Parathyroid adenoma (tissue), 2 donors: ENCODE measurements at regions not wholly inside any gene's neighbourhood (a gene's known extent, or its start where the extent isn't known, plus 50 kb on each side); places are given as distances from the start of the nearest gene placed in this dataset.

Source experiments
- H2AFZ ChIP-seq: fragments of 300-600 bp; sonication (generic); one replicate; pipeline ENCODE4 v1.7.0; 2017; ENCODE audit warnings: antibody characterized with exemption, mild to moderate bottlenecking
- H3K27ac ChIP-seq: fragments of 300-600 bp; sonication (generic); one replicate; pipeline ENCODE4 v1.7.0; 2017
- H3K27me3 ChIP-seq: fragments of 300-600 bp; sonication (generic); one replicate; pipeline ENCODE4 v1.7.0; 2017; ENCODE audit warnings: low read length; ENCODE audit not compliant: control insufficient read depth, insufficient read depth
- H3K36me3 ChIP-seq: fragments of 300-600 bp; sonication (generic); one replicate; pipeline ENCODE4 v1.7.0; 2017; ENCODE audit warnings: low read length; ENCODE audit not compliant: control insufficient read depth, insufficient read depth
- H3K4me1 ChIP-seq: fragments of 300-600 bp; sonication (generic); one replicate; pipeline ENCODE4 v1.7.0; 2017; ENCODE audit warnings: control low read depth
- H3K4me2 ChIP-seq: fragments of 300-600 bp; sonication (generic); one replicate; pipeline ENCODE4 v1.7.0; 2017; ENCODE audit warnings: low read length
- H3K4me3 ChIP-seq: fragments of 300-600 bp; sonication (generic); one replicate; pipeline ENCODE4 v1.7.0; 2017; ENCODE audit warnings: low read depth, low read length
- H3K79me2 ChIP-seq: fragments of 300-600 bp; sonication (generic); one replicate; pipeline ENCODE4 v1.7.0; 2017; ENCODE audit warnings: control low read depth
- H3K9ac ChIP-seq: fragments of 300-600 bp; sonication (generic); one replicate; pipeline ENCODE4 v1.7.0; 2017; ENCODE audit warnings: mild to moderate bottlenecking
- H3K9me3 ChIP-seq: fragments of 300-600 bp; sonication (generic); one replicate; pipeline ENCODE4 v1.7.0; 2017; ENCODE audit warnings: low read length; ENCODE audit not compliant: control insufficient read depth
- TF ChIP-seq, protein P1 (sequence below): fragments of 300-600 bp; sonication (generic); IDR thresholded peaks from one replicate; pipeline ENCODE4 v1.7.0; 2017; ENCODE audit warnings: antibody characterized with exemption, mild to moderate bottlenecking
- donor health status: primary hyperparathyroidism.

DNA sequence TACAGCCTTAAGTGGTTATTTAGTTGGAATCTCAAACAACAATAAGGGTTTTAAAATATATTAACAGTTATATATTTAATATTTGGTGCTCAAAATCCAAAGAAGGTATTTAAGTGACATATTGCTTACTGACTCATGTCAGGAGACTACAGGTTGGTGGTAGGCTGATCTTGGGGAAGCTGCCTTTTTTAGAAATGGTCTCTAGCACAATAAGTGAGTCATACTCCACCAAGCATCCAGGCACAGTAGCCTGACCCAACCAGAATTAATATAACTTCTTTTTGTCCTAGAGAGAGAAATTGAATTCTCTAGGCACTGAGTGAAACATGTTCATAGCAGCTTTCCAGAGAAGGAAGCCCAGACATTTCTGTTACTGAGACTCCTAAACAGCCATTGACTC is 868.5 kb upstream of the TENM4 start:
- no peaks in the 10 kb centered on the region for H3K27me3 ChIP-seq
- no peak overlapping the region for H2AFZ ChIP-seq
- H3K4me2 ChIP-seq, result no peak overlapping the region
- no peaks in the 10 kb centered on the region for H3K79me2 ChIP-seq
- TF ChIP-seq, protein P1, sequence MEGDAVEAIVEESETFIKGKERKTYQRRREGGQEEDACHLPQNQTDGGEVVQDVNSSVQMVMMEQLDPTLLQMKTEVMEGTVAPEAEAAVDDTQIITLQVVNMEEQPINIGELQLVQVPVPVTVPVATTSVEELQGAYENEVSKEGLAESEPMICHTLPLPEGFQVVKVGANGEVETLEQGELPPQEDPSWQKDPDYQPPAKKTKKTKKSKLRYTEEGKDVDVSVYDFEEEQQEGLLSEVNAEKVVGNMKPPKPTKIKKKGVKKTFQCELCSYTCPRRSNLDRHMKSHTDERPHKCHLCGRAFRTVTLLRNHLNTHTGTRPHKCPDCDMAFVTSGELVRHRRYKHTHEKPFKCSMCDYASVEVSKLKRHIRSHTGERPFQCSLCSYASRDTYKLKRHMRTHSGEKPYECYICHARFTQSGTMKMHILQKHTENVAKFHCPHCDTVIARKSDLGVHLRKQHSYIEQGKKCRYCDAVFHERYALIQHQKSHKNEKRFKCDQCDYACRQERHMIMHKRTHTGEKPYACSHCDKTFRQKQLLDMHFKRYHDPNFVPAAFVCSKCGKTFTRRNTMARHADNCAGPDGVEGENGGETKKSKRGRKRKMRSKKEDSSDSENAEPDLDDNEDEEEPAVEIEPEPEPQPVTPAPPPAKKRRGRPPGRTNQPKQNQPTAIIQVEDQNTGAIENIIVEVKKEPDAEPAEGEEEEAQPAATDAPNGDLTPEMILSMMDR, result no peak
- H3K9me3 ChIP-seq, result no peaks in the 10 kb centered on the region
- no peaks in the 10 kb centered on the region for H3K4me1 ChIP-seq
- H3K4me3 ChIP-seq, result no peak overlapping the region
- H3K27ac ChIP-seq, result no peak overlapping the region
- H3K9ac ChIP-seq, result no peak overlapping the region
- H3K36me3 ChIP-seq, result no peaks in the 10 kb centered on the region

DNA sequence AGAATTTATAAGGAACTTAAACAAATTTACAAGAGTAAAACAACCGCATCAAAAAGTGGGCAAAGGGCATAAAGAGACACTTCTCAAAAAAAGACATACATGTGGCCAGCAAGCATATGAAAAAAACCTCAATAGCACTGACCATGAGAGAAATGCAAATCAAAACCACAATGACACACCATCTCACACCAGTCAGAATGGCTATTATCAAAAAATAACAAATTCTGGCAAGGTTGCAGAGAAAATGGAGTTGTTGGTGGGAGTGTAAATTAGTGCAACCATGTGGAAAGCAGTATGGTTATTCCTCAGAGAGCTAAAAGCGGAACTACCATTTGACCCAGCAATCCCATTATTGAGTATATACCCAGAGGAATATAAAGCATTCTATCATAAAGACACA is 866.8 kb upstream of the TENM4 start:
- TF ChIP-seq, protein P1, result no peak
- Histone ChIP-seq H3K27ac (no peak overlapping the region), H3K4me1 (no peaks in the 10 kb centered on the region), H3K27me3 (no peaks in the 10 kb centered on the region), H3K9me3 (no peaks in the 10 kb centered on the region), H3K9ac (no peak overlapping the region), H3K4me2 (no peak overlapping the region), H3K79me2 (no peaks in the 10 kb centered on the region), H3K36me3 (no peaks in the 10 kb centered on the region), H3K4me3 (no peak overlapping the region), H2AFZ (no peak overlapping the region)

DNA sequence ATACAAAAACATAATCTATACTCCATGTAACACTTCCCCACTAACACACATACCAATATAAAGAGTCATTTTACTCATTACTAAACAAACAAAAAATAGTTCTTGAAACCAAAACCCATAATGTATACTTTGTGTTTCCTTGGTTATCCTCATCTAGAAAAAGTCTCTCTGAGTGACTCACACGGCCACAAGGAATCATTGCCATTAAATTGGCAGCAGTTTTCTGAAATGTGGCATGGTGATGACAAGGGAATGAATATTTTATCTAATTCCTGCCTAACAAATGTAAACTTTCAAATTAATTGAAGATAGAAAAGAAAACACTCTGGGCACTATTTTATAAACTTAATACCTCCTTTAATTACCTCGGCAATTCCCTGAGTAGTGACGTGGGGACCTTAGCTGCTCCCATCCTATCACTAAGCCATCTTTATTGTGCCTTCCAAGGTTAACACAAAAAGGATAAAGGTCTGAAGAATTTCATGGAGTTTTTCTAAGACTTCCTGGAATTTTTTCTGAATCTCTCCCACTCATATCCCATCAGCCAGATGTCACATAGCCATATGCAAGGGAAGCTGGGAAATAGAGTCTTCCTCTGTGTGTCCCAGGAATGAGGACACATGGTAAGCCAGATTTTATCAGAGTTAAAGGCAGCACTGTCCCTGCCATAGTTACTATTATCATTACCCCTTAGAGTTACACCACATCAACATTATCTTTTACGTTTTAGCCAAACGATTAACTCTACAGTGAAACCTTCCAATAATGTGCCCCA is 857.2 kb upstream of the TENM4 start:
- Histone ChIP-seq H3K27ac (no peak overlapping the region), H3K4me3 (no peak overlapping the region), H3K9me3 (no peaks in the 10 kb centered on the region), H3K4me2 (no peak overlapping the region), H2AFZ (no peak overlapping the region), H3K4me1 (no peaks in the 10 kb centered on the region), H3K79me2 (no peaks in the 10 kb centered on the region), H3K36me3 (no peaks in the 10 kb centered on the region), H3K27me3 (no peaks in the 10 kb centered on the region), H3K9ac (no peak overlapping the region)
- TF ChIP-seq, protein P1, result no peak

DNA sequence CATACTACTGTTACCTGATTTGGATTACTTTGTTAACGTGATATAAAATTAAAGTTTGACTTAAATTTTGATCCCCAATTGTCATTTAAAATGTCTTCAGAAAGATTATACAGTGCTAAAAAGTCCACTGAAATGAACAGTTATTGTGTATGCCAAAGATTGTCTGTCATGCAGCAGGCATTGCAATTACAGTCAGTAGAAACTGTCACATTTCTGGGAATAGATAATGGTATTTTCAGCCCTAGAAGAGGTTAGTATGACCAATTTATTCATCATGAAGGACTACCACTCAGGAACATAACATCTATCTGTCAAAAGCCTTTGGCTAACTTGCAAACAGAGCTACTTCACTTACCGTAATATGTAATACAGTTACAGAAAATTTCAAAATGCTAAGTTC is 852.5 kb upstream of the TENM4 start:
- Histone ChIP-seq H3K9me3 (no peaks in the 10 kb centered on the region), H3K79me2 (no peaks in the 10 kb centered on the region), H3K9ac (no peak overlapping the region), H3K36me3 (no peaks in the 10 kb centered on the region), H3K4me1 (no peaks in the 10 kb centered on the region), H3K27me3 (no peaks in the 10 kb centered on the region), H3K4me2 (no peak overlapping the region), H3K4me3 (no peak overlapping the region), H3K27ac (no peak overlapping the region), H2AFZ (no peak overlapping the region)
- TF ChIP-seq, protein P1, result no peak
